ENCODE measurements at regions not wholly inside any gene's neighbourhood (a gene's known extent, or its start where the extent isn't known, plus 50 kb on each side); places are given as distances from the start of the nearest gene placed in this dataset.

- TF ChIP-seq CTCF (IDR thresholded peaks at IDR 0.05) (no peak), POLR2A (IDR thresholded peaks at IDR 0.05) (no peak)
Observed at GRCh38 chr18:7288544-7288943, 57.7 kb downstream of the LRRC30 start.

Data from thyroid gland (tissue), 4 donors.